Astrocyte of the cerebellum (primary cell): ENCODE measurements at regions not wholly inside any gene's neighbourhood (a gene's known extent, or its start where the extent isn't known, plus 50 kb on each side); places are given as distances from the start of the nearest gene placed in this dataset.

Experiments
- DNase-seq: peaks from one replicate; pipeline ENCODE4 v3.0.0-alpha.2; 2011; ENCODE audit warnings: low read depth
- H3K4me3 ChIP-seq: 2 replicates; pipeline ENCODE4 v1.5.1; 2011; ENCODE audit warnings: mild to moderate bottlenecking, low read depth, low read length, moderate library complexity
- in situ Hi-C: cut with HindIII; loops from 2 replicates; pipeline ENCODE4 v1.10.0; 2017; ENCODE audit warnings: low sequenced_read_pairs
- TF ChIP-seq, protein P1 (sequence below): IDR thresholded peaks from 2 replicates; pipeline ENCODE4 v1.5.1; 2012; ENCODE audit warnings: low read length, low read depth, moderate library complexity, mild to moderate bottlenecking; ENCODE audit errors: missing control alignments

DNA sequence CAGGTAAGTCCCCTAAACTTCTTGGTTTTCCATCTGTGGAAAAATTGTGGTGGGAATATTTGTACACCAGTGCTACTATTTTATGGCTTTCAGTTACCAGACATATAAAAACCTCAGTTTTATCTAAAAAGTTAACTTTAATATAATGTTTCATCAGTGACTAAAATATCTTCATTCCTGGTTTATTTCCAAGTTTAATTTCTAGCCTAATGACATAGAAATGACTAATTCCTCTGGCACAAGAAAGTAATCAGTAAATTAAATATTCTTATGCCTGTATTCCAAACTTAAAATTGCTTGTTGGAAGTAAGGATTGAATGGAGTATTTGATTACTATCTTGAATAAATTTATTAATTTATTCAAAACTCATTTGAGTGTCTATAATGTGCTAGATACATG, 757.0 kb downstream of the CDH11 start:
- DNase-seq = no peak
- in situ Hi-C loops = no loop called here
- H3K4me3 ChIP-seq = no peak overlapping the region
- TF ChIP-seq, protein P1, sequence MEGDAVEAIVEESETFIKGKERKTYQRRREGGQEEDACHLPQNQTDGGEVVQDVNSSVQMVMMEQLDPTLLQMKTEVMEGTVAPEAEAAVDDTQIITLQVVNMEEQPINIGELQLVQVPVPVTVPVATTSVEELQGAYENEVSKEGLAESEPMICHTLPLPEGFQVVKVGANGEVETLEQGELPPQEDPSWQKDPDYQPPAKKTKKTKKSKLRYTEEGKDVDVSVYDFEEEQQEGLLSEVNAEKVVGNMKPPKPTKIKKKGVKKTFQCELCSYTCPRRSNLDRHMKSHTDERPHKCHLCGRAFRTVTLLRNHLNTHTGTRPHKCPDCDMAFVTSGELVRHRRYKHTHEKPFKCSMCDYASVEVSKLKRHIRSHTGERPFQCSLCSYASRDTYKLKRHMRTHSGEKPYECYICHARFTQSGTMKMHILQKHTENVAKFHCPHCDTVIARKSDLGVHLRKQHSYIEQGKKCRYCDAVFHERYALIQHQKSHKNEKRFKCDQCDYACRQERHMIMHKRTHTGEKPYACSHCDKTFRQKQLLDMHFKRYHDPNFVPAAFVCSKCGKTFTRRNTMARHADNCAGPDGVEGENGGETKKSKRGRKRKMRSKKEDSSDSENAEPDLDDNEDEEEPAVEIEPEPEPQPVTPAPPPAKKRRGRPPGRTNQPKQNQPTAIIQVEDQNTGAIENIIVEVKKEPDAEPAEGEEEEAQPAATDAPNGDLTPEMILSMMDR = no peak

DNA sequence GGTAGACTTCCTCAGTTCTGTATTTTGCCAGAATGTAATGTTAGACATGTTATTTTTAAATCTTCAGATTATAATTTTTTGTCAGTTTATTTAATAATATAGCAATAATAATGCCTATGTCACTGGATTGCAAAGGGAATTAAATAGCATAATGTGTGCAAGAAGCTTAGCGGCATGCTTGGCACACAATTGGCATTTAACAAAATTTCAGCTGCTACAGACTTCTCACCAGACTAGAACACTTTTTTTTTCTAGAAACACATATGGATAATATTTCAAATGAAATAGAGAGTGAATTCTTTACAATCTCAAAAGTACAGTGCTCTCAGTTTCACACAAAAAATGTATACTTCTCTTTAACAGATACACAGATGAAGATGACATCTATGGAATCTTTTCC, 757.4 kb downstream of the CDH11 start:
- DNase-seq = no peak
- no peak overlapping the region for H3K4me3 ChIP-seq
- TF ChIP-seq, protein P1 = no peak
- in situ Hi-C loops = no loop called here

DNA sequence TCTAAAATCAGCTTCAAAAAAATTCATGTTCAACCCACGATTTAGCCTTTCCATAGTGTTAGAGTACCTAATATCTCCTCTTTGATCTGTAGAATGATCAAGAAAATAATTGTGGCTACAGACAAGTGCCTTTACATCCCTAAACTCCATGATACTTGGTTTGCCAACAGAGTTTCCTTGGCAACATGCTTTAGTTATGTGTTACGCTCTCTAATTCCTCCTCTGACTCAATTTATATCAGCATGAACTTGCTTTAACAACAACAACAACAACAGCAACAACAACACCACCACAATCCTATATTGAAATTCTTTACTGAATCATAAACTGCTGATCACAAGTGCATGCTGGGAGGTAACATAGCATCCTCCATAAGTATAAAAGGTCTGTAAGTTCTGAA, 757.8 kb downstream of the CDH11 start:
- in situ Hi-C loops = no loop called here
- TF ChIP-seq, protein P1 = no peak
- no peak for DNase-seq
- no peak overlapping the region for H3K4me3 ChIP-seq

DNA sequence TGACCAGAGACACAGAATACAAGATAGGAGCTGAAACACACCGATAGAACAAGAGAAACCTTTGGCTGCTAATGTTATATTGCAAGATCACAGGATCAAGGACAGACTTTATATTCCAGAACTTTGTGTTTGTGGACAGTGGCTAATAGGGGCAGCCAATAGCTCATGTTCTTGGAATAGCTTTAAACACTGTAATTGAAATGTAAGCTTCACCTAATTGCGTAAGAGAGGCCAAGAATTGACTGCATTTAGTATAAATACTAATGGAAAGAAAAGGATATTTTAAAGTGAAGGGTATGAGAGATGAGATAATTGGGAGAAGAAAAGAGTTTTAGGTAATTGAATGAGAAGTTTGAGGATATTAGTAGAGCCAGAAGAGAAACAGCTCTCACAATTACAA, 758.8 kb downstream of the CDH11 start:
- in situ Hi-C loops = no loop called here
- TF ChIP-seq, protein P1 = no peak
- H3K4me3 ChIP-seq = no peak overlapping the region
- DNase-seq = no peak

DNA sequence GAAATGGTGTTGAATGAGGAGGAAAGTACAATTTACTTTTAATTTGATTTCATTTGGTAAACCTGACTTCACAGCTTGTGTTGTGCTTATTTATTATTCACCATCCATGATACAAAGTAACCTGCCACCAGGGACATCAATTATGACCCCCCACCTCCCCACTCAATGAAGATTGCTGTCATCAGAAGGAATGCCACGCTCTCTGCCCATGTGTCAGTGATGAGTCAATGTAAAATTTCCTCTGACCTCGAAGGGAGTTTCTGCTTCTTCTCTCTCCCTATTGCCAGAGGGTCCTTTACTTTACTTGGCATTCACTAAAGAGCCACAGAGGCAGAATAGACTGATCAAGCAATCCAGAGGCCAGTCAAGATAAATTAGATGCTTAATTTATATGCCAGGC, 759.7 kb downstream of the CDH11 start:
- TF ChIP-seq, protein P1 = no peak
- in situ Hi-C loops = no loop called here
- no peak overlapping the region for H3K4me3 ChIP-seq
- no peak for DNase-seq

DNA sequence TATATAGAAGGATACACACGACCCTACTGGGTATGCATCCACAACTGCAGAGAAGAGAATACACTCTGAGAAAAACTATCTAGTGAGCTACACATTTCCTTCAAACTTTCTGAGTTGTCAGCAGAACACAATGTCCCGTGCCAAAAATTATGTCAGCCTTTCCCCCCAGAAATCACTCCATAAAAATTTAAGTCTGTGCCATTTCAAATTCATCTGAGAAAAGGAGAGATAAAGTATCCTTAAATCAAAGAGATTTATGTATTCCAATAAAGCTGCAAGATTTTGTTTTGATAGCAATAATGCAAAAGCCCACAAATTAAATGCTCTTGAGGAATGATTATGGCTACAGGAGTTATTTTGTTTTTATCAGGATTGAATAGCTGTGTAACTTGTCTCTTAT, 760.1 kb downstream of the CDH11 start:
- in situ Hi-C loops = no loop called here
- no peak for DNase-seq
- TF ChIP-seq, protein P1 = no peak
- no peak overlapping the region for H3K4me3 ChIP-seq

DNA sequence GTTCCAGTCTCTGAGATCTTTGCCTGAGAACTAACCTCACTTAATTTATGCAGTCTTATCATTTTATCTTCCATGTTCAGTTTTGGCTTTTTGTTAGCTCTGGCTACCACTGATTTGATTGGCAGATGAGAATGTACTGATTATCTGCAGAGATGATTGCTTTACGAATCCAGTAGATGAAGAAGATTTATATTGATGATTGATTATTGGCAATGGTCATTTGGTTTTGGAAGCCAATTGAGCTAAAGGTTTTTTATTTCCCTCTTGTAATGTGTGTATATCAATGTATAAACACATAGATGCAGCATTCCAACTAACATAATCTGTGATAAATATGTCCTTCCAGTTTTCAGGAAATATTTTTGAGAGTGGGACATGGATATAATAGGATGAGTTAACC, 763.6 kb downstream of the CDH11 start:
- DNase-seq = no peak
- in situ Hi-C loops = no loop called here
- TF ChIP-seq, protein P1 = no peak
- H3K4me3 ChIP-seq = no peak overlapping the region
